Activated naive CD4-positive, alpha-beta T cell treated with anti-CD3 and anti-CD28 coated beads for 36 hours (primary cell): ENCODE measurements at regions not wholly inside any gene's neighbourhood (a gene's known extent, or its start where the extent isn't known, plus 50 kb on each side); places are given as distances from the start of the nearest gene placed in this dataset.

Experiments used
- CTCF ChIA-PET: fragments of 350-600 bp; sonication (Branson Sonifier 250); formaldehyde crosslinking; loops from one replicate; lab custom pipeline; 2021; ENCODE audit warnings: antibody characterized with exemption; lab: Charles Lee
- DNase-seq: peaks from one replicate; pipeline ENCODE4 v3.0.0-alpha.2; 2020
- H3K27ac Mint-ChIP-seq: one replicate; pipeline ENCODE4 v1.8.0; 2021; ENCODE audit warnings: mild to moderate bottlenecking, mixed read lengths
- H3K27me3 Mint-ChIP-seq: one replicate; pipeline ENCODE4 v1.8.0; 2021; ENCODE audit warnings: low read depth, mixed read lengths
- H3K36me3 Mint-ChIP-seq: one replicate; pipeline ENCODE4 v1.8.0; 2021; ENCODE audit warnings: low read depth, mixed read lengths
- H3K4me1 Mint-ChIP-seq: one replicate; pipeline ENCODE4 v1.8.0; 2021; ENCODE audit warnings: low read depth, mixed read lengths
- H3K4me3 Mint-ChIP-seq: one replicate; pipeline ENCODE4 v1.8.0; 2021; ENCODE audit warnings: mild to moderate bottlenecking, moderate library complexity, mixed read lengths
- H3K9me3 Mint-ChIP-seq: one replicate; pipeline ENCODE4 v1.8.0; 2021; ENCODE audit warnings: mixed read lengths
- intact Hi-C: fragments of 100-400 bp; cut with micrococcal nuclease; formaldehyde crosslinking; loops from one replicate; pipeline ENCODE4 v1.15.1; 2023

- CTCF ChIA-PET, result no interaction called here
- Mint-ChIP-seq H3K9me3 (no peaks in the 10 kb centered on the region), H3K4me1 (no peaks in the 10 kb centered on the region), H3K27me3 (no peaks in the 10 kb centered on the region), H3K4me3 (no peak overlapping the region), H3K27ac (no peak overlapping the region), H3K36me3 (no peaks in the 10 kb centered on the region)
- no peak for DNase-seq
- intact Hi-C loops, result no loop called here
These were observed 384.9 kb upstream of the ZNF507 start for GRCh38 chr19:31960474-31960873.

DNA sequence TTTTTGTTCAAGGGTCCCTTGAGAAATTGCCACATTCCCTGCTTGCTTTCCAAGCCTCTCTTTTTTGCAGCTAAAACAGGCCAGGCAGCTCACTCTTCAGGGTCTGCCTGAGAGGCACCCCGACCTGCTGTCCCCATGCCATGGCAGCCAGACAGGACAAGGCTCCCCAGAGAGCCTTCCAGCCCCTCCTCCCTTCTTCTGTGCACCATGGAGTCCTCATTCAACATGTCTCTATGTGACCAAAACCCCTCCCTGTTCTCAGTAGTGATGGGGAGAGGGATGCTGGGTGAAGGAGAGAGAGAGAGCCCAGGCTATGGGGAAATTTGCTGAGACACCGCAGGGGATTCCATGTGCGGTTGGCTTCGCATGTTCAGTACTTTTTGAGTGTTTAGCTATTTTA lies 384.2 kb upstream of the ZNF507 start:
- no peaks in the 10 kb centered on the region for H3K36me3 Mint-ChIP-seq
- no peak overlapping the region for H3K4me3 Mint-ChIP-seq
- H3K4me1 Mint-ChIP-seq, result no peaks in the 10 kb centered on the region
- CTCF ChIA-PET, result interaction anchor here (0.6 kb wide), 1 partner anchor 156 kb away, joined by 3 read pairs; no protein-coding TSS in a partner anchor
- intact Hi-C loops, result no loop called here
- no peaks in the 10 kb centered on the region for H3K9me3 Mint-ChIP-seq
- DNase-seq, result no peak
- H3K27ac Mint-ChIP-seq, result no peak overlapping the region
- H3K27me3 Mint-ChIP-seq, result no peaks in the 10 kb centered on the region

- no peaks in the 10 kb centered on the region for H3K36me3 Mint-ChIP-seq
- H3K27ac Mint-ChIP-seq, result no peak overlapping the region
- H3K4me1 Mint-ChIP-seq, result no peaks in the 10 kb centered on the region
- DNase-seq, result no peak
- H3K9me3 Mint-ChIP-seq, result no peaks in the 10 kb centered on the region
- no peaks in the 10 kb centered on the region for H3K27me3 Mint-ChIP-seq
- intact Hi-C loops, result no loop called here
- no peak overlapping the region for H3K4me3 Mint-ChIP-seq
- CTCF ChIA-PET, result interaction anchor here (0.6 kb wide), 1 partner anchor 156 kb away, joined by 3 read pairs; no protein-coding TSS in a partner anchor
These were observed 383.7 kb upstream of the ZNF507 start for GRCh38 chr19:31961667-31962066.

DNA sequence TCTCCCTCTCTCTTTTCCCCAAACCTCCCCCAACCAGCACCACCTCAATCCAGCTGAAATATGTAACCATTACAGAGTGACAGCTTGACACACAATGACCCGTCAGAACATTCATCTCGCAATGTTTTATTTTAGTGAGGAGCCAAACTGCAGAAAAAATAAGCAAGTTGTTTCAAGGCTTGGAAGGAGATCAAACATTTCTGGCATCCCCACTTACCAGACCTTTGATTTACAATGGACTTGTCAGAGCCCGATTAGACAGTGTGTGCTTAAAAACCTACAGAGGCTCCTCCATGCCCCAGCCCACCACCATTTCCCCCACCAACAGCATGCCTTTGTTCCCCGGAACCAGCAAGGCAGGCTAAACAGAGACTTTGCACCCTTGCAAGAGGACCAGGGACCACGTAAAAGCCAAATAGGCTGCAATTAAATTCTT lies 382.8 kb upstream of the ZNF507 start:
- no peaks in the 10 kb centered on the region for H3K4me1 Mint-ChIP-seq
- no peaks in the 10 kb centered on the region for H3K27me3 Mint-ChIP-seq
- intact Hi-C loops, result no loop called here
- no peak overlapping the region for H3K4me3 Mint-ChIP-seq
- no peaks in the 10 kb centered on the region for H3K9me3 Mint-ChIP-seq
- no peaks in the 10 kb centered on the region for H3K36me3 Mint-ChIP-seq
- H3K27ac Mint-ChIP-seq, result no peak overlapping the region
- CTCF ChIA-PET, result no interaction called here
- no peak for DNase-seq

GRCh38 chr19:31963746-31964145 lies 381.7 kb upstream of the ZNF507 start:
- Mint-ChIP-seq H3K27me3 (no peaks in the 10 kb centered on the region), H3K9me3 (peaks cover 2% of the 10 kb centered on the region), H3K4me1 (no peaks in the 10 kb centered on the region), H3K27ac (no peak overlapping the region), H3K4me3 (no peak overlapping the region), H3K36me3 (no peaks in the 10 kb centered on the region)
- CTCF ChIA-PET, result no interaction called here
- intact Hi-C loops, result no loop called here
- DNase-seq, result no peak

DNA sequence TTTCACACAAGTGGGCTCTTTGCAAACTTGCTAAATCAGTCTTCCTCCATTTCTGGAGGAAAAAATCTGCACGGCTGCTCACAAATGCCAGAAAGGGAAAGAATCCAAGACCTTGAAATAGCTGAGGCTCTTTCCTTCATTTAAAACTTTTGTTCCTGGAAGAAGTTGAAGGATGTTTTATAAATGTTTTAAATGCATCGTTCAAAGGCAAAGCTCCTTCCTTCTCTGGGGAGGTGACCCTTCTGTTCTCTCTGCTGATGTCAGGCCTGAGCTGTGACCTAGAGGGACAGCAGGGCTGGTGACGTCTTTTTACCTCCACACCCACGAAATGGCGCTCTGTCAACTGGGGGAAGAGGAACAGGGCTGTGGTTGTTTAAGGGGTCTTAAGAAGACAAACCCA lies 376.4 kb upstream of the ZNF507 start:
- no peak for DNase-seq
- Mint-ChIP-seq H3K36me3 (no peaks in the 10 kb centered on the region), H3K27me3 (no peaks in the 10 kb centered on the region), H3K4me3 (no peak overlapping the region), H3K9me3 (peaks cover 2% of the 10 kb centered on the region), H3K27ac (no peak overlapping the region), H3K4me1 (no peaks in the 10 kb centered on the region)
- intact Hi-C loops, result no loop called here
- CTCF ChIA-PET, result no interaction called here

GRCh38 chr19:31970027-31970461 lies 375.4 kb upstream of the ZNF507 start:
- Mint-ChIP-seq H3K9me3 (peaks cover 2% of the 10 kb centered on the region), H3K36me3 (no peaks in the 10 kb centered on the region), H3K27ac (no peak overlapping the region), H3K27me3 (no peaks in the 10 kb centered on the region), H3K4me3 (no peak overlapping the region), H3K4me1 (no peaks in the 10 kb centered on the region)
- intact Hi-C loops, result no loop called here
- DNase-seq, result no peak
- CTCF ChIA-PET, result no interaction called here

- no peaks in the 10 kb centered on the region for H3K27me3 Mint-ChIP-seq
- no peaks in the 10 kb centered on the region for H3K36me3 Mint-ChIP-seq
- DNase-seq, result no peak
- H3K4me1 Mint-ChIP-seq, result no peaks in the 10 kb centered on the region
- CTCF ChIA-PET, result no interaction called here
- intact Hi-C loops, result no loop called here
- no peak overlapping the region for H3K27ac Mint-ChIP-seq
- H3K4me3 Mint-ChIP-seq, result no peak overlapping the region
- H3K9me3 Mint-ChIP-seq, result no peaks in the 10 kb centered on the region
These were observed 371.1 kb upstream of the ZNF507 start for GRCh38 chr19:31974290-31974689.

DNA sequence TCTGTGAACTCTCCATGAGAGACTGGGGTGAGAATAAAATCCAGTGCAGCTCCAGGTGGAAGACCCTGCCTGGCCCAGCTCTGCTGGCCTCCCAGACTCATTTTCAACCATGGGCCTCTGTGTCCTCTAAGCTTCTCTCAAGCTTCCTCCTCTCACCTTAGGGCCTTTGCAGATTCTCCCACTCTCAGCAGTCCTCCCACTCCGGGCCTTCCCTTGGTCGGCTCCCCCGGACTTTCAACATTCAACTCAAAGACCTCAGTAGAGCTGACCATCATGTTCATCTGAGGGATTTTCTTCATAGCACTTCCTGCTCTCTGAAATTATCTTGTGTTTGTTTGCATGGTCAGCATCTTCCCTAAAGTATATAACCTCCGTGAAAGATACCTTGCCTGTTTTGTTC lies 370.5 kb upstream of the ZNF507 start:
- no peak for DNase-seq
- no peak overlapping the region for H3K4me3 Mint-ChIP-seq
- H3K4me1 Mint-ChIP-seq, result no peaks in the 10 kb centered on the region
- H3K36me3 Mint-ChIP-seq, result no peaks in the 10 kb centered on the region
- H3K27me3 Mint-ChIP-seq, result no peaks in the 10 kb centered on the region
- intact Hi-C loops, result no loop called here
- CTCF ChIA-PET, result no interaction called here
- H3K27ac Mint-ChIP-seq, result no peak overlapping the region
- H3K9me3 Mint-ChIP-seq, result no peaks in the 10 kb centered on the region

- intact Hi-C loops, result no loop called here
- H3K36me3 Mint-ChIP-seq, result no peaks in the 10 kb centered on the region
- CTCF ChIA-PET, result no interaction called here
- H3K9me3 Mint-ChIP-seq, result peaks cover 3% of the 10 kb centered on the region
- H3K4me1 Mint-ChIP-seq, result no peaks in the 10 kb centered on the region
- no peak for DNase-seq
- no peaks in the 10 kb centered on the region for H3K27me3 Mint-ChIP-seq
- H3K27ac Mint-ChIP-seq, result no peak overlapping the region
- H3K4me3 Mint-ChIP-seq, result no peak overlapping the region
These were observed 369.9 kb upstream of the ZNF507 start for GRCh38 chr19:31975461-31975860.

- intact Hi-C loops, result no loop called here
- DNase-seq, result no peak
- no peak overlapping the region for H3K27ac Mint-ChIP-seq
- no peaks in the 10 kb centered on the region for H3K27me3 Mint-ChIP-seq
- CTCF ChIA-PET, result no interaction called here
- H3K36me3 Mint-ChIP-seq, result no peaks in the 10 kb centered on the region
- H3K4me3 Mint-ChIP-seq, result no peak overlapping the region
- no peaks in the 10 kb centered on the region for H3K4me1 Mint-ChIP-seq
- H3K9me3 Mint-ChIP-seq, result peaks cover 3% of the 10 kb centered on the region
These were observed 368.5 kb upstream of the ZNF507 start for GRCh38 chr19:31976775-31977536.

DNA sequence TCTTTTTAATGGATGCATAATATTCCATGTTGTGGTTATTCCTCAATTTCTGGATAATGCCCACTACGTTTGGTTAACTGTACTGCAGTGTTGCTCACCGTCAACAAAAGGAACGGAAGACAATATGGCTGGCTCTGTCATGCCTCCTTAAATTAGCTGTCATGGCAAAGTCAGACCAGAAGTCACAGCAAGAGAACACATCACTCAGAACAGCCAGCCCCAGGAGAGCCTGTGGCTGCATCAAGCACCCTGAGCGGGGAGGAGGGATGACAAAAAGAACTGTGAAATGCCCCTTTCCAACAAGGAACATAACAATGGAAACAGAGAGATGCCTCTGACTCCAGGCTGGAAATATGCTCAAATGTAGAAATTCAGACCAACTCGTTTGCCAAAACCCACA lies 366.0 kb upstream of the ZNF507 start:
- Mint-ChIP-seq H3K4me1 (no peaks in the 10 kb centered on the region), H3K9me3 (peaks cover 3% of the 10 kb centered on the region), H3K4me3 (no peak overlapping the region), H3K27me3 (peaks cover under 1% of the 10 kb centered on the region), H3K27ac (no peak overlapping the region), H3K36me3 (no peaks in the 10 kb centered on the region)
- intact Hi-C loops, result no loop called here
- DNase-seq, result no peak
- CTCF ChIA-PET, result no interaction called here

- H3K27me3 Mint-ChIP-seq, result peaks cover 2% of the 10 kb centered on the region
- peaks cover 6% of the 10 kb centered on the region for H3K9me3 Mint-ChIP-seq
- H3K36me3 Mint-ChIP-seq, result no peaks in the 10 kb centered on the region
- H3K4me3 Mint-ChIP-seq, result no peak overlapping the region
- intact Hi-C loops, result no loop called here
- H3K27ac Mint-ChIP-seq, result no peak overlapping the region
- DNase-seq, result no peak
- H3K4me1 Mint-ChIP-seq, result no peaks in the 10 kb centered on the region
- CTCF ChIA-PET, result no interaction called here
These were observed 365.3 kb upstream of the ZNF507 start for GRCh38 chr19:31979949-31980670.
